ENCODE measurements at regions not wholly inside any gene's neighbourhood (a gene's known extent, or its start where the extent isn't known, plus 50 kb on each side); places are given as distances from the start of the nearest gene placed in this dataset.

GRCh38 chr9:81822967-81823366, 105.3 kb upstream of the SPATA31D4 start:
- no peak overlapping the region for H3K4me2 ChIP-seq (ENCODE audit: control insufficient read depth, insufficient read depth)
- in situ Hi-C loops (cut with MboI) = no loop called here
- ATAC-seq = no peak

More at GRCh38 chr9:81822967-81823366, 105.3 kb upstream of the SPATA31D4 start:
- no peaks in the 10 kb centered on the region for H4K20me1 ChIP-seq (ENCODE audit: control insufficient read depth, insufficient read depth)
- ChIA-PET RAD21 (ENCODE audit: unreplicated experiment) (no interaction called here), CTCF (no interaction called here), POLR2A (no interaction called here), SMC1A (ENCODE audit: uncharacterized antibody, unreplicated experiment) (no interaction called here)
- H3K9ac ChIP-seq (ENCODE audit: control insufficient read depth, insufficient read depth, low read length) = no peak overlapping the region
- H3K27ac ChIP-seq (ENCODE audit: control insufficient read depth, insufficient read depth) = no peak overlapping the region
- H3K79me2 ChIP-seq (ENCODE audit: control insufficient read depth, insufficient read depth, low read length) = no peaks in the 10 kb centered on the region
- H3K4me1 ChIP-seq (ENCODE audit: control insufficient read depth, insufficient read depth, low read length) = no peaks in the 10 kb centered on the region
- no peak overlapping the region for H2AFZ ChIP-seq (ENCODE audit: control insufficient read depth, low read depth, low read length)
- H3K9me3 ChIP-seq (replicated peaks; ENCODE audit: control insufficient read depth, insufficient read depth, low read length) = no peaks in the 10 kb centered on the region; the same call in 2 of the 3 replicates
- no peaks in the 10 kb centered on the region for H3K27me3 ChIP-seq (replicated peaks in 1 of 2; ENCODE audit: control insufficient read depth in 2 of 2, insufficient read depth in 2 of 2, low read length in 1 of 2)
- TF ChIP-seq NFXL1 (IDR thresholded peaks at IDR 0.05; ENCODE audit: borderline replicate concordance) = no peak
- no peak for TF ChIP-seq SMC3 (IDR thresholded peaks at IDR 0.05; ENCODE audit: borderline replicate concordance, low read length)
- TF ChIP-seq RAD51 (IDR thresholded peaks at IDR 0.05) = no peak
- TF ChIP-seq, protein P1, sequence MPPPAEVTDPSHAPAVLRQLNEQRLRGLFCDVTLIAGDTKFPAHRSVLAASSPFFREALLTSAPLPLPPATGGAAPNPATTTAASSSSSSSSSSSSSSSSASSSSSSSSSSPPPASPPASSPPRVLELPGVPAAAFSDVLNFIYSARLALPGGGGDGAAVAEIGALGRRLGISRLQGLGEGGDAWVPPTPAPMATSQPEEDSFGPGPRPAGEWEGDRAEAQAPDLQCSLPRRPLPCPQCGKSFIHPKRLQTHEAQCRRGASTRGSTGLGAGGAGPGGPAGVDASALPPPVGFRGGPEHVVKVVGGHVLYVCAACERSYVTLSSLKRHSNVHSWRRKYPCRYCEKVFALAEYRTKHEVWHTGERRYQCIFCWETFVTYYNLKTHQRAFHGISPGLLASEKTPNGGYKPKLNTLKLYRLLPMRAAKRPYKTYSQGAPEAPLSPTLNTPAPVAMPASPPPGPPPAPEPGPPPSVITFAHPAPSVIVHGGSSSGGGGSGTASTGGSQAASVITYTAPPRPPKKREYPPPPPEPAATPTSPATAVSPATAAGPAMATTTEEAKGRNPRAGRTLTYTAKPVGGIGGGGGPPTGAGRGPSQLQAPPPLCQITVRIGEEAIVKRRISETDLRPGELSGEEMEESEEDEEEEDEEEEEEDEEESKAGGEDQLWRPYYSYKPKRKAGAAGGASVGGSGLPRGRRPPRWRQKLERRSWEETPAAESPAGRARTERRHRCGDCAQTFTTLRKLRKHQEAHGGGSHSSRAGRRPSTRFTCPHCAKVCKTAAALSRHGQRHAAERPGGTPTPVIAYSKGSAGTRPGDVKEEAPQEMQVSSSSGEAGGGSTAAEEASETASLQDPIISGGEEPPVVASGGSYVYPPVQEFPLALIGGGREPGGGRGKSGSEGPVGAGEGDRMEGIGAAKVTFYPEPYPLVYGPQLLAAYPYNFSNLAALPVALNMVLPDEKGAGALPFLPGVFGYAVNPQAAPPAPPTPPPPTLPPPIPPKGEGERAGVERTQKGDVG (CRISPR knock-in tag; IDR thresholded peaks at IDR 0.05) = no peak
- TF ChIP-seq MXI1 (IDR thresholded peaks at IDR 0.05; ENCODE audit: low read depth, low read length) = no peak
- no peak for TF ChIP-seq SUPT20H (IDR thresholded peaks at IDR 0.05; ENCODE audit: borderline replicate concordance, control insufficient read depth, low read depth, low read length)
- TF ChIP-seq NRF1 (conservative IDR thresholded peaks at IDR 0.05; ENCODE audit: low read depth, low read length) = no peak
- TF ChIP-seq, protein P2, sequence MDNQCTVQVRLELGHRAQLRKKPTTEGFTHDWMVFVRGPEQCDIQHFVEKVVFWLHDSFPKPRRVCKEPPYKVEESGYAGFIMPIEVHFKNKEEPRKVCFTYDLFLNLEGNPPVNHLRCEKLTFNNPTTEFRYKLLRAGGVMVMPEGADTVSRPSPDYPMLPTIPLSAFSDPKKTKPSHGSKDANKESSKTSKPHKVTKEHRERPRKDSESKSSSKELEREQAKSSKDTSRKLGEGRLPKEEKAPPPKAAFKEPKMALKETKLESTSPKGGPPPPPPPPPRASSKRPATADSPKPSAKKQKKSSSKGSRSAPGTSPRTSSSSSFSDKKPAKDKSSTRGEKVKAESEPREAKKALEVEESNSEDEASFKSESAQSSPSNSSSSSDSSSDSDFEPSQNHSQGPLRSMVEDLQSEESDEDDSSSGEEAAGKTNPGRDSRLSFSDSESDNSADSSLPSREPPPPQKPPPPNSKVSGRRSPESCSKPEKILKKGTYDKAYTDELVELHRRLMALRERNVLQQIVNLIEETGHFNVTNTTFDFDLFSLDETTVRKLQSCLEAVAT (IDR thresholded peaks at IDR 0.05) = no peak
- no peak for TF ChIP-seq DPF2 (IDR thresholded peaks at IDR 0.05)
- TF ChIP-seq, protein P3, sequence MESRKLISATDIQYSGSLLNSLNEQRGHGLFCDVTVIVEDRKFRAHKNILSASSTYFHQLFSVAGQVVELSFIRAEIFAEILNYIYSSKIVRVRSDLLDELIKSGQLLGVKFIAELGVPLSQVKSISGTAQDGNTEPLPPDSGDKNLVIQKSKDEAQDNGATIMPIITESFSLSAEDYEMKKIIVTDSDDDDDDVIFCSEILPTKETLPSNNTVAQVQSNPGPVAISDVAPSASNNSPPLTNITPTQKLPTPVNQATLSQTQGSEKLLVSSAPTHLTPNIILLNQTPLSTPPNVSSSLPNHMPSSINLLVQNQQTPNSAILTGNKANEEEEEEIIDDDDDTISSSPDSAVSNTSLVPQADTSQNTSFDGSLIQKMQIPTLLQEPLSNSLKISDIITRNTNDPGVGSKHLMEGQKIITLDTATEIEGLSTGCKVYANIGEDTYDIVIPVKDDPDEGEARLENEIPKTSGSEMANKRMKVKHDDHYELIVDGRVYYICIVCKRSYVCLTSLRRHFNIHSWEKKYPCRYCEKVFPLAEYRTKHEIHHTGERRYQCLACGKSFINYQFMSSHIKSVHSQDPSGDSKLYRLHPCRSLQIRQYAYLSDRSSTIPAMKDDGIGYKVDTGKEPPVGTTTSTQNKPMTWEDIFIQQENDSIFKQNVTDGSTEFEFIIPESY (IDR thresholded peaks at IDR 0.05) = no peak
- no peak for TF ChIP-seq TCF3 (IDR thresholded peaks at IDR 0.05; ENCODE audit: borderline replicate concordance, insufficient read depth, low read depth, low read length)
- BruUV-seq (replicated peaks) = no TSS peak
- intact Hi-C loops (cut with micrococcal nuclease; ENCODE audit: unreplicated experiment) = no loop called here
- WGBS (ENCODE audit: insufficient coverage, insufficient replicate concordance, low lambda C conversion rate, missing lambda C conversion rate) = 0% methylated on average over 1 of the region's 1 CpG
- DNase-seq (ENCODE audit: low read depth, low spot score) = no peak
- H3K36me3 ChIP-seq (ENCODE audit: control insufficient read depth in 2 of 2, insufficient read depth in 2 of 2, low read length in 1 of 2) = no peaks in the 10 kb centered on the region
- H3K4me3 ChIP-seq = no peak overlapping the region
- no peak for FAIRE-seq
